ENCODE measurements at regions not wholly inside any gene's neighbourhood (a gene's known extent, or its start where the extent isn't known, plus 50 kb on each side); places are given as distances from the start of the nearest gene placed in this dataset.
"Not testable (repeated sequence)": the region's sequence is repeated elsewhere in the genome, so short reads cannot be mapped to it uniquely, and the experiment has no call there.

GRCh38 chr4:109378511-109378910 is 55.1 kb upstream of the SEC24B start:
- no peak for DNase-seq

DNA sequence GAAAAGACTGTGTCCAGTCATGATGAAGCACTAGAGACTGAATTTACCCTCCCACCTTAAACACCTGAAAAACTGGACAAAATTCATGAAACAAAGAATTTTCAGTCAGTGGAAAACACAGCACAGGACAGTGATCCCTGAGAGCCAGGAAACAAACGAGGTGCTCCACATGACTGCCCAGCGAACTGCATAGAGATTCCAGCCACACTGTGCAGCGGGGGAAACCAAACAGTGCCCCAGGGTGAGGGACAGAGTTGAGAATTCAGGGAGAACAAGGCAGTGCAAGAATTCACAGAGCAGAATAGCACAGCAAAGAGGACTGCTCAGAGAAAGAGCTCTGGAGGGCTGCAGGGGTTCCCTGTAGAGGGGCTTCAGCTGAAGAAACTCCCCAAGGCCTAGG is 55.5 kb upstream of the SEC24B start:
- DNase-seq: no peak

DNA sequence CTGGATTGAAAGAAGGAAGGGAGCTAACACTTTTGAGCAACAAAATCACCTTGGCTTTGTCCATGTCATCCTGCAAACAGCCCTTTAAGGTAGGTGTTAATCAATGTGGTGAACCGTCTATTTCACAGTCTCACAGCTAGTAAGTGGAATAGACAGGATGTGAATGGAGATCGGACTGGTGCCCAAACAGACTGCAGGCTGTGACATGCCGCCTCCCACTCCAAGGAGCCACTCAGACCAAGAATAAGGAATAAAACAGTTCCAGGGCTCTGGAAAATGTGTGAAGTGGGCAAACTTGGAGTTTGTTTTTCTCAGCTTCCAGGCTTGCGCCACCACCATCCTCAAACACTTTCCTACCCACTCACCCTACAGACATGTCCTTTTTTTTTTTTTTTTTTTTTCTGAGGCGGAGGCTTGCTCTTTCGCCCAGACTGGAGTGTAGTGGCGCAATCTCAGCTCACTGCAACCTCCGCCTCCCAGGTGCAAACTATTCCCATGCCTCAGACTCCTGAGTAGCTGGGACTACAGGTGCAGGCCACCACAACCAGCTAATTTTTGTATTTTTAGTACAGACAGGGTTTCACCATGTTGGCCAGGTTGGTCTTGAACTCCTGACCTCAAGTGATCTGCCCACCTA is 57.7 kb upstream of the SEC24B start:
- DNase-seq: no peak

GRCh38 chr4:109368661-109369060 is 65.0 kb upstream of the SEC24B start:
- DNase-seq: no peak

DNA sequence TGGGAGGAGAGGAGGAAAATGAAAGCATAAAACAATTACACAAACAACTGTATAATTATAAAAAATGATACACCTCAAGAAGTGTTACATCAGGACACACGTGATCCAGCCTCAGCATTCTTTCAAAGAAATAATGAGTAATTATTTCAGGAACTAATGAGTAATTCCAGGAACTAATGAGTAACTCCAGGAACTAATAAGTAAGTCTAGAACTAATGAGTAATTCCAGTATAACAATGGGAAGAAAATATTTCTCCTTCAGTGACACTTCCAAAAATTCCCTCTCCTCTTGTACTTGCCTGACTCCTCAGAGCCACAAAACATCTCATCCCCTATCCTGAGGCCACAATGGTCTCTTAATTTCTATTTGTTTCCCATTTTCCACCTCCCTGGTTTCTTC is 63.5 kb upstream of the COL25A1 start:
- DNase-seq: no peak

GRCh38 chr4:109365297-109365696 is 62.8 kb upstream of the COL25A1 start:
- not testable (repeated sequence) for DNase-seq

DNA sequence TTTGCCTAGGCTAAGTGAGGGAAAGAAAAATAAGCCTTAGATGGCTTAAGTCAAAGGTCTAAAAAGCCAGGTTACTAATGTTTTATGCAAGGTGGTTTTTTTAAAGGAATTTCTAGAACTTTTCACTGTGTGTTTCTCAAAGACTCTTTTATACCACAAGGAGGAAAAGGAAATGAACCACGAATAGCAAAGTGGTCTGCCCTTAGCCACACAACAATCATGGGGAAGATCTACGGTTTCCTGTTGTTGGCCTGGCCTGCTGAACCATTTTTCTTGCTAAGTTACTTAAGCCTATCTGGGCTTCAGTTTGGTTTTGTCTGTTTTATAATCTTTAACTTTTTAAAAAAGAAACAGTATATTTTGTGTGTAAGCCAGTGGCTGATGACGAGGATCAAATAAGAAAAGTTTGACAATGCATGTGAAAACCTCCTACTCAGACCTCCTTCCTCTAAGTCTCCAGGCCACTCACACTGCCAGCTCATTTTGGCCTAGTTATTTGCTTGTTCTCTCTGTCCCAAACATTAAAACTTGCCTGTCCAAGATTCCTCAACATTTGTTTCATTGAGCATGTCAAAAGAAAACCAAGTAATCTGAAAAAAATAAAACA is 56.7 kb upstream of the COL25A1 start:
- DNase-seq: no peak

DNA sequence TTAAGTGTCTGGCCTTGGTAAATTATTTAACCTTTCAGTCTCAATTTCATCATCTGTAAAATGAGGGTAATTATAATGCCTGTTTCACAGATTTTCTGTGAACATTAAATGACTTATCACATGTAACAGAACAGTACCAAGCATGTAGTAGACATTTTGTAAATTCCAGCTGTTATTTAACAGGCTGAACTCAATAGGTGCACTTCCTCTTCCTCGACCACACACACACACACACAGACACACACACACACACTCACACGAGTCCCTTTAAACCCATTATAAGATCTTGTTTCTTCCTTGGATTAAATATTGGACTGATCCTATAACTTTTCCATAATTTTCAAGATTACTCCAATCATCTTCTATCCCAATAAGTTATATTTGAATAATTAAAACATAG is 53.4 kb upstream of the COL25A1 start:
- DNase-seq: peak; percentile 46

- DNase-seq: no peak
Observed at GRCh38 chr4:109352941-109353340, 50.5 kb upstream of the COL25A1 start.

All from OCI-M1 (cell line).